ENCODE measurements at regions not wholly inside any gene's neighbourhood (a gene's known extent, or its start where the extent isn't known, plus 50 kb on each side); places are given as distances from the start of the nearest gene placed in this dataset.
"Not testable (repeated sequence)": the region's sequence is repeated elsewhere in the genome, so short reads cannot be mapped to it uniquely, and the experiment has no call there.

- Histone ChIP-seq H3K4me1 (ENCODE audit: low read depth, poor library complexity, severe bottlenecking) (no peaks in the 10 kb centered on the region), H2AFZ (ENCODE audit: low read depth) (no peak overlapping the region), H4K20me1 (ENCODE audit: insufficient read depth) (no peaks in the 10 kb centered on the region), H3K27me3 (ENCODE audit: insufficient read depth, low read depth) (no peaks in the 10 kb centered on the region), H3K36me3 (ENCODE audit: insufficient read depth) (no peaks in the 10 kb centered on the region), H3K4me2 (no peak overlapping the region), H3K27ac (no peak overlapping the region), H3K79me2 (ENCODE audit: insufficient read depth, low read depth) (no peaks in the 10 kb centered on the region), H3K9ac (no peak overlapping the region), H3K4me3 (IDR thresholded peaks at IDR 0.05; ENCODE audit: insufficient read depth, low read depth, low read length) (no peak overlapping the region)
- TF ChIP-seq, protein P1, sequence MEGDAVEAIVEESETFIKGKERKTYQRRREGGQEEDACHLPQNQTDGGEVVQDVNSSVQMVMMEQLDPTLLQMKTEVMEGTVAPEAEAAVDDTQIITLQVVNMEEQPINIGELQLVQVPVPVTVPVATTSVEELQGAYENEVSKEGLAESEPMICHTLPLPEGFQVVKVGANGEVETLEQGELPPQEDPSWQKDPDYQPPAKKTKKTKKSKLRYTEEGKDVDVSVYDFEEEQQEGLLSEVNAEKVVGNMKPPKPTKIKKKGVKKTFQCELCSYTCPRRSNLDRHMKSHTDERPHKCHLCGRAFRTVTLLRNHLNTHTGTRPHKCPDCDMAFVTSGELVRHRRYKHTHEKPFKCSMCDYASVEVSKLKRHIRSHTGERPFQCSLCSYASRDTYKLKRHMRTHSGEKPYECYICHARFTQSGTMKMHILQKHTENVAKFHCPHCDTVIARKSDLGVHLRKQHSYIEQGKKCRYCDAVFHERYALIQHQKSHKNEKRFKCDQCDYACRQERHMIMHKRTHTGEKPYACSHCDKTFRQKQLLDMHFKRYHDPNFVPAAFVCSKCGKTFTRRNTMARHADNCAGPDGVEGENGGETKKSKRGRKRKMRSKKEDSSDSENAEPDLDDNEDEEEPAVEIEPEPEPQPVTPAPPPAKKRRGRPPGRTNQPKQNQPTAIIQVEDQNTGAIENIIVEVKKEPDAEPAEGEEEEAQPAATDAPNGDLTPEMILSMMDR (conservative IDR thresholded peaks at IDR 0.05; ENCODE audit: low read depth, low read length), result no peak
These were observed 101.5 kb upstream of the RAB4A start for GRCh38 chr1:229169399-229169798.

DNA sequence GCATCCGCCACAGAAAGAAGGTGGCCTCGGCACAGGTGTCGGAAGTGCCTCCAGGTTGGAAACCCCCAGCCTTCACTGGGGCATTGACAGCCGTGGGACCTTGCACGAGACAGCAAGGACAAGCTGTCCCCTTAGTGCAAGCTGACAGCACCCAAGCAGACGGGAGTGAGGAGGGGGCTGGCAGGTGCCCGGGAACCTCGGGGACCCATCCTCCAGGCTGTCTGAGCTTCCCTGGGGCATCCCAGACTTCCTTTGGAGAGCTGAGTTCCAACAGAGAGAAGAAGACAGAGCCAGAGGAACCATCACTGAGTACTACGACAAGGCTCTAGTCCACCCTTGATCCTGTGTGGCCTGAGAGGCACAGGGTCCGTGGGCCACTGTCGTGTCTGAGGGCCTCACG lies 100.6 kb upstream of the RAB4A start:
- H4K20me1 ChIP-seq (ENCODE audit: insufficient read depth), result no peaks in the 10 kb centered on the region
- H3K9ac ChIP-seq, result no peak overlapping the region
- TF ChIP-seq, protein P1 (conservative IDR thresholded peaks at IDR 0.05; ENCODE audit: low read depth, low read length), result no peak
- no peak overlapping the region for H2AFZ ChIP-seq (ENCODE audit: low read depth)
- H3K27ac ChIP-seq, result no peak overlapping the region
- H3K27me3 ChIP-seq (ENCODE audit: insufficient read depth, low read depth), result no peaks in the 10 kb centered on the region
- H3K79me2 ChIP-seq (ENCODE audit: insufficient read depth, low read depth), result no peaks in the 10 kb centered on the region
- no peaks in the 10 kb centered on the region for H3K36me3 ChIP-seq (ENCODE audit: insufficient read depth)
- no peak overlapping the region for H3K4me3 ChIP-seq (IDR thresholded peaks at IDR 0.05; ENCODE audit: insufficient read depth, low read depth, low read length)
- H3K4me1 ChIP-seq (ENCODE audit: low read depth, poor library complexity, severe bottlenecking), result no peaks in the 10 kb centered on the region
- H3K4me2 ChIP-seq, result no peak overlapping the region

GRCh38 chr1:229170778-229171505 lies 100.0 kb upstream of the RAB4A start:
- Histone ChIP-seq H3K27me3 (ENCODE audit: insufficient read depth, low read depth) (no peaks in the 10 kb centered on the region), H3K9ac (no peak overlapping the region), H2AFZ (ENCODE audit: low read depth) (no peak overlapping the region), H3K4me1 (ENCODE audit: low read depth, poor library complexity, severe bottlenecking) (no peaks in the 10 kb centered on the region), H3K36me3 (ENCODE audit: insufficient read depth) (no peaks in the 10 kb centered on the region), H3K27ac (no peak overlapping the region), H3K4me3 (IDR thresholded peaks at IDR 0.05; ENCODE audit: insufficient read depth, low read depth, low read length) (no peak overlapping the region), H3K79me2 (ENCODE audit: insufficient read depth, low read depth) (no peaks in the 10 kb centered on the region), H4K20me1 (ENCODE audit: insufficient read depth) (no peaks in the 10 kb centered on the region), H3K4me2 (no peak overlapping the region)
- TF ChIP-seq, protein P1 (conservative IDR thresholded peaks at IDR 0.05; ENCODE audit: low read depth, low read length), result no peak

DNA sequence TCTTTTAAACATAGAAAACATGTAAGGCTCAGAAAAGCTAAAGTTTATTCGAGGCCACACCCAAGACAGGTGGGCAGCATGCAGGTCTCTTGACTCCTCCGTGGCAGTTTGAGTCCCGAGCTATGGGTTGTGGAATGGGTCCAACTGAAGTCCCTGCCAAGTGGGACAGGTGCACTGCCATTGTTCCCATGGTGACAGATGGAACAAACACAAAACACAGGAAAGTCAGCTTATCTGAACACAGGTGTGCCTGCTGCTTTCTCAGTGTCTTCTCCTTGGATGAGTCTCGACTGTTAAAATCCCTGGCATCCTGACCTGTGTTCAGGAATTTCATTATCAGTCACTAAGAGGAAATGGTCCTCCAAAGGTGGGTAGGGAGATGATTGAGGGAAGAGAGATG lies 99.0 kb upstream of the RAB4A start:
- H4K20me1 ChIP-seq (ENCODE audit: insufficient read depth), result no peaks in the 10 kb centered on the region
- H3K4me2 ChIP-seq, result no peak overlapping the region
- no peak overlapping the region for H3K27ac ChIP-seq
- H3K4me1 ChIP-seq (ENCODE audit: low read depth, poor library complexity, severe bottlenecking), result no peaks in the 10 kb centered on the region
- H3K9ac ChIP-seq, result no peak overlapping the region
- H3K36me3 ChIP-seq (ENCODE audit: insufficient read depth), result no peaks in the 10 kb centered on the region
- no peaks in the 10 kb centered on the region for H3K27me3 ChIP-seq (ENCODE audit: insufficient read depth, low read depth)
- no peak overlapping the region for H3K4me3 ChIP-seq (IDR thresholded peaks at IDR 0.05; ENCODE audit: insufficient read depth, low read depth, low read length)
- TF ChIP-seq, protein P1 (conservative IDR thresholded peaks at IDR 0.05; ENCODE audit: low read depth, low read length), result no peak
- no peak overlapping the region for H2AFZ ChIP-seq (ENCODE audit: low read depth)
- H3K79me2 ChIP-seq (ENCODE audit: insufficient read depth, low read depth), result no peaks in the 10 kb centered on the region

GRCh38 chr1:229173491-229174476 lies 97.1 kb upstream of the RAB4A start:
- H3K79me2 ChIP-seq (ENCODE audit: insufficient read depth, low read depth); H3K4me1 ChIP-seq (ENCODE audit: low read depth, poor library complexity, severe bottlenecking); H3K9ac ChIP-seq; H2AFZ ChIP-seq (ENCODE audit: low read depth); H4K20me1 ChIP-seq (ENCODE audit: insufficient read depth); H3K36me3 ChIP-seq (ENCODE audit: insufficient read depth); H3K27me3 ChIP-seq (ENCODE audit: insufficient read depth, low read depth); H3K4me2 ChIP-seq; H3K4me3 ChIP-seq (IDR thresholded peaks at IDR 0.05; ENCODE audit: insufficient read depth, low read depth, low read length); H3K27ac ChIP-seq: not testable (repeated sequence)

- H3K9ac ChIP-seq; H3K27me3 ChIP-seq (ENCODE audit: insufficient read depth, low read depth); H3K4me3 ChIP-seq (IDR thresholded peaks at IDR 0.05; ENCODE audit: insufficient read depth, low read depth, low read length); H2AFZ ChIP-seq (ENCODE audit: low read depth); H4K20me1 ChIP-seq (ENCODE audit: insufficient read depth); H3K36me3 ChIP-seq (ENCODE audit: insufficient read depth); H3K4me2 ChIP-seq; H3K79me2 ChIP-seq (ENCODE audit: insufficient read depth, low read depth); H3K4me1 ChIP-seq (ENCODE audit: low read depth, poor library complexity, severe bottlenecking); H3K27ac ChIP-seq: not testable (repeated sequence)
These were observed 95.6 kb upstream of the RAB4A start for GRCh38 chr1:229175297-229175696.
